COR-L47 (cell line): ENCODE measurements at regions not wholly inside any gene's neighbourhood (a gene's known extent, or its start where the extent isn't known, plus 50 kb on each side); places are given as distances from the start of the nearest gene placed in this dataset.
A peak's percentile ranks its signal among the peaks of the same experiment; 100 is the strongest.
"Not testable (repeated sequence)": the region's sequence is repeated elsewhere in the genome, so short reads cannot be mapped to it uniquely, and the experiment has no call there.

Experiments used
- DNase-seq: peaks from one replicate; lab custom pipeline; 2025; lab: John Stamatoyannopoulos, UW

DNA sequence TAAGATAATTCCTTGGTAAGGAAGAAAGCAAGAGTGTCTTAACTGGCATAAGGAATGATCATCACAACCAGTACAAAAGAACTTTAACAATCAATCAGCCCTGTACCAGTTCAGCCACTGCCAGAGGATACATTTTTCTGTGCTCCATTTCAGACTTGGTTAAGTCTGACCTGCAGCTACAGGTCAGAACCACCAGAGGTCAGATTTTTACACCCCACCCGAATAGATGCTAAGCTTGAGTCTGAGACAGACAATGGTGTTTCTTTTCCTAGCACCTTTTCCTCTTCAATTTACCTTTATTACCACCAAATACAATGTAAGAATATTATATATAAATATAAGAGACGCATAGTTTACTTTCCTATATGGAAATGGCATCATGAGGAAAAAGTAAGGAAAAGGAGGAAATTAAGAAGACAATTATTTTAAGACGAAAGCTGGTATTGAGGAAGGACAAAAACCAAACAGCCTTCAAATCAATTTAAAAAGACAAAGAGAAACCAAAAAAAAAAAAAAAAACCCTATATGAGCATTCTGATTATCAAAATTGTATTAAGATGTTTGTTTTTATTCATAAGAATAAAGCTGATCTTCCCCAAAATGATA lies 215.3 kb upstream of the TTC29 start:
- peak; percentile 29 for DNase-seq

DNA sequence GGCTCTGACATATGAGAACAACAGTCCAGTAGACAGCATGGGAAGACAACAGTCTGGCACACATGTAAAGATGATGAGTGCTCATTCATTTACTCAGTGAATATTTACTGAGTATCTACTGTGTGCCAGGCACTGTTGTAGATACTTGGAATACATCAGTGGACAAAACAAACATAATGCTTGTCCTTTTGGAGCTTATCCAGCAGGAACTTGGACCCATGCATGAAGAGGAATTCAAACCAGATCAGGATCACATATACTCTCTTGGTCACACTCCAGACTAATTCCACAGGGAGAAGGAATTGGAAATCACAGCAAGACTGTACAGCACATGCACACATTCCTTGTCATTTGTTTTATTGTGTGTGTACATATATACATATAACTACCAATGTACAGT lies 217.6 kb upstream of the TTC29 start:
- DNase-seq = no peak

DNA sequence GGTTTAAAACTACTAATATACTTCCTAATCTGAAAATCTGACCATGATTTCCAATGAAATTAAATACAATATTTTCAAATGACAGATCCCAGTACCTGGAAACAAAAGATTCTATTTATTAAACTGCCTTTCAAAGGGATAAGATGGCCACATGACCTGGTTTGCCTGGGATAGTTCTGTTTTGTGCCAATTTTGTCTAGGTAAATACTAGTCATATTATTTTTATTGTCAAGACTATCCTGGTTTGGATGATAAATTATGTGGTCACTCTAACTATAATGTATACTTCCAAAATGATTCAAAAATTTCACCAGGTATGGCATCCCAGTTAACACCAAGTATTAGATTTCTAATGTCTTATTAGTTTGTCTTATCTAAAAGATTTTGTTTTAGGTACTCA lies 222.5 kb upstream of the TTC29 start:
- DNase-seq = not testable (repeated sequence)

DNA sequence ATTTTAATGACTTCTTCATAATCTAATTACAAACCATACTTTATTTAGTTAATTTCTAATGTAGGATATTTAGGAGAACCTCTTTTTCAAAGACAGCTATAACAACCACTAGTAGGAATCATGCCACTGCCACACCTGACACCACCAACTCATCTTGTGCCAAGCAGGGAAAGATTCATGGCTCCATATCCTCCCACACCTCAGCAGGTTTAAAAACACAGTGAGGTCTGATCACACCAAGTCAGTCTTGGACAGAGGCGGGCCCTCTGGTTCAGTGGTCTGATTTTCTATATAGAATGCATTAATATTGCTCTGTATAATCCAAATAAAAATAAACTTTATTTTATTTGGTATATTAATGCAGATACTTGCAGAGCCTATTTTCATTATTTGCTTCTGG lies 227.7 kb upstream of the TTC29 start:
- DNase-seq = no peak

DNA sequence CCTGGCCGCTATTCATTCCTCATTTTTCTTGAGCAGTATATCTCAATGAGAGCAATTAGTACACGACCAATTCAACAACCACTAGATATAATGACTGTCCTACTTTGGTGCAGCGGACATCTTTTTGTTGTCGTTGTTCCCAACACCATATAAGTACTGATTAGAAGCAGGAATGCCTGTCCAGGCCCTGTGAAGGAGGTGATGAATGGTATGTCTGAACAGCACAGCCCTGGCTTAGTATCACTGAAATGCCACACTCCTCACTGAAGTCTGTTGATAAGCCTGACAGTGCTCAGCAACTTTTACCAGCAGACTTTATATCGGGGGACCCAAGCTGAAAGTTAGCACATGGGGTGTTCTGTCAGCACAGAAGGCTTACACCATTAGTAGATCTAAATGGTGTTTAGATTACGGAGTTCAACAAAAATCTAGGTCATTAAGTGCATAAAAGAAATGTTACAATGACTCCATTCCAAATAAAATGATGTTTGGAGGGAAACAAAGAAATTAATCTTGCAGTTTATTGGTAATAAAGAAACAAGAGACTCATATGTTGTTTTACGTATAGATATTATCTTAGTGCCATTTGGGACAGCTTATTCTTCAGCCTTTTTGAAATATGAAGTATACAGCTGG lies 228.3 kb upstream of the TTC29 start:
- DNase-seq = no peak

DNA sequence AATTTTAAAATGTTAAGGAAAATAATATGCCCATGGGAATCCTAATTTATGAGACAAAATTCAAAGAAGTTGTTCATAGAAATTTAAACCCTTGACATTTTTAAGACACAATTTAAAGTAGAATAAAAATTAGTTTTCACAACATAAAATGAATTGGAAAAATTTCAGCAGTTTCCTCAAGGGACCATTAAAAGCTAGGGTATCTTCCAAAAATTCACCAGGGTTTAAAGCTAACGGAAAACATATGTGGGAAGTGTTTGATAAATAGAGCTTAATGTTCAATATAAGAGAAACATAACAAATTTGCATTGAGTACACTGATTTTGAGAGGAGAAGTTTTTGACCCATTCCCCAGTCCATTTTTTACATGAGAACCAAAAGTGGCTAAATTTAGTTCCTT lies 228.9 kb upstream of the TTC29 start:
- DNase-seq = no peak

DNA sequence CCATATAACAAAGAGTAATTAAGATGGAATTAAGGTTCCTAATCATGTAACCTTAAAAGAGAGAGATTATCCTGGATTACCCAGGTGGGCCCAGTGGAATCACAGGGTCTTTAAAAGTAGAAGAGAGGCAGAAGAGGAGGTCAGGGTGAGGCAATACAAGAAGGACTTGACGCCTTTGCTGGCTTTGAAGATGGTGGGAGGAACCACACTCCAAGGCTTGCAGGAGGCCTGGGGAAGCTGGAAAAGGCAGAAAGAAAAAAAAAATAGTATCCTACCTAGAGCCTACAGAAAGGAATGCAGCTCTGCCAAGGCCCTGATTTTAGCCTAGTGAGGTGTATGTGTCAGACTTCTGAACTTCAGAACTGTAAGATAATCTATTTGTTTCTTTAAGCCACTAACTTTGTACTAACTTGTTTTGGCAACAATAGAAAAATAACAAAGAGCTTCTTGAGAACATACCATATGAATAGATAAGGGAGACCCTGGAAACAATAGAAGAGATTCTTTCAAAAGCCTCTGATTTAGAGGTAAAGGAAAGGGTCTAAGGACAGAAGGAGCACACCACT lies 229.9 kb upstream of the TTC29 start:
- no peak for DNase-seq

DNA sequence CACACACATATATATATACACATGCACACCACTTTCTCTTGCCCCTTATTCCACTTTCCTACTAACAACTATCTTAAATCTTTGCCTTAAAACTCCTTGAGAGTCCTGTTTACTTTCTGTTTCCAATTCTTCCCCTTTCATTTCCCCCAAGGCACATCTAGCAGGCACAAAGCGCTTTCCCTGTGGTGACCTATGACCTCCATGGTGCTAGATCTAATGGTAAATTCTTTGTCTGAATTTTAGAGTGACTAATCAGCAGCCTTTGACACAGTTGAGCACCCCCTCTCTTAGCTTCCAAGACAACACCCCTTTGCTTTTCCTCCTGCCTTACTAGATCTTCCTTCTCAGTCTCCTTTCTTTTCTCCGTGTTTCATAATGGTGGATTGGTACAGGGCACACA lies 236.4 kb upstream of the TTC29 start:
- DNase-seq = no peak

DNA sequence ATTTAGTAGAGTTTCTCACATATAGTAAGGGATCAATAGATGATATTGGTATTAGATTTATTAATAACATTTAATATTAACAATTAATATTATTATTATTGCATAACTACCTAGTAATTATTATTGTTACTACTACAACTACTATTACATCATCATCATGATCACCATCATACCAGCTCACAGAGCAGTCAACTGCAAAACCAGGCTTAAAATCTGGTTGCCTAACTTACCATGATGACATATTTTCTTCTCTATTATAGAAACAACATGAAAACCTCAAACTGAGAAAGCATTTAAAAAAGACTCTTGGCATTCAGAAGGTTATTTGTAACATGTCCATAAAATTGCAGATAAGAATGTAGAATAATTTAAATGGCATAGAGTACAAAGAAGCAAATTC lies 247.0 kb upstream of the TTC29 start:
- no peak for DNase-seq

DNA sequence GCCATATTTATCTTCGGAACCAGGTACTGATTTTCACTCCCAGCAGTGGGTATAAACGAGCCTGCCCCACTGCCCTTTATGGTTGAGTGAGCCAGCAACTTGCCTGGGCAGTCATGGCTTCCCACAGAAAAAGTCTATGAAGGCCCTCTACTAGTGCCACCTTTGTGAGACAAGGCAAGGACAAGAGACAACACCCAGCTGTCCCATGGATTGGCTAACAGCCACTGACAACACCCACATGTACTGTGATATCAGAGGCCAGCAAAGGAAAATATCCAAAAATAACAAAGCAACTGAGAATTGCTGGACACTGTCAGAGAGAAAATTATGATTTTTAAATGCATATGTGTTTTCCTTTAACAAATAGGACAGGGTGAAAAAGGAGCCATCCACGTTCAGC lies 248.4 kb upstream of the TTC29 start:
- no peak for DNase-seq

DNA sequence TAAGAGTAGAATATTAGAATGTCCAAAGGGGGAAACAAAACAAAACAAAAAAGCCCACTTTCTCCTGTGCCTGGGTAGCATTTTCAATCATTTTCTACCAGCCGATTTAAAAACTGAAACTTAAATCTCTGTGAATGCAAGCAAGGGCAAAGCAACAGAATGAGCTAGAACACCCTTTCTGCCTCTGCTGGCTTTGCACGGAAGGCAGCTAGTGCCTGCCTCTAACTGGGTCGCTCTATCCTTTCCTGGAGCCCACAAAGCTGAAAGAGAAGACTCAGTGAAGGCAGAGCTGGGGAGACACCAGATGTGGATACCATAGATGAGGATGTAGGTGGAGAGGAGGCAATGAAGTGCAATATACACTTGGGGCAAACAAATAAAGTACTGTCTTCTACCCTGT lies 248.9 kb upstream of the TTC29 start:
- no peak for DNase-seq

DNA sequence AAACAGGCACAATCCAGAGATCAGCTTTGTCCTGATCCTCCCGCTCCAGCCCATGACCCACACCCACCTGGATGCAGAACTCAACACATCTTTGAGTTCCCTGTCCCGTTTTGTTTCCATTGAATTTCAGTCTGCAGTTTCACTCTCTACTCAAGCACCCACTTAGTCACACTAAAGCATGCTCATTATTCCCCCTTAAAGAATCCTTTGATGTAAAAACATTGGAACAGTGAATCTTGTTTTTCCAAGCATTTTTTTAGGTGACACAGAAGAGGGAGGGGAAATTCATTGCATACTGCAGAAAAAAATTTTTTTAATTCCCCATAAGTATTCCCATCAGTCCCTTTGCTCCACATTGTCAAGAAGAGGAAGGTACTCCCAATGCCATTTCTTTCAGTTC lies 249.7 kb upstream of the TTC29 start:
- no peak for DNase-seq

DNA sequence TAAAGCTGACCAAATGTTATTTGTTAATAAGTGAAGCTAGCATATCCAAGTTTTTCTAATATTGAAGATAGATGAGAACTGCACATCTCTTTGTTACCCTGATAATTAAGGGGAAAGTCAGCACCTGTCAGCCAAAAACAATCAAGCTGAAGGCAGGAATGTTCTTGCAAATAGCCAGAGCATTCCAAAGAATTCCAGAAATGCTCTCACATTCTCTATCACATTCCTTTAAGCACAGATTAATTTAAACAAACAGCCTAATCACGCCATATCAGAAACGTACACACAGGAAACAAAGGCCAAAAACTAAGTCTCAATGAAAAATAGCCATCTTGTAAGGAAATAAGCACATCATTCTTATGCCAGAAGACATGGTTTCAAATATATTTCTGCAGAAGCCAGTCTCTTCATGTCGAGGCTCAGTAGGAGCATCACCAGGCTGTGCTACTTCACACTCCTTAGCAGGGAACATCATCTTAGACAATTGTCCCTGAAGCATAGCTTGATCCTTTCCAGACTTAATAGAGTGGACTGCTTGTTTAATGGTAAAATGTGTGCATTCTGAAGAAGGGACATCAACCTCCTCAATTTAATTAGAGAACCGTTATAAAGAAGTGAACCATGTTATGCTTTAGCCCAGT lies 252.9 kb upstream of the TTC29 start:
- DNase-seq = no peak

DNA sequence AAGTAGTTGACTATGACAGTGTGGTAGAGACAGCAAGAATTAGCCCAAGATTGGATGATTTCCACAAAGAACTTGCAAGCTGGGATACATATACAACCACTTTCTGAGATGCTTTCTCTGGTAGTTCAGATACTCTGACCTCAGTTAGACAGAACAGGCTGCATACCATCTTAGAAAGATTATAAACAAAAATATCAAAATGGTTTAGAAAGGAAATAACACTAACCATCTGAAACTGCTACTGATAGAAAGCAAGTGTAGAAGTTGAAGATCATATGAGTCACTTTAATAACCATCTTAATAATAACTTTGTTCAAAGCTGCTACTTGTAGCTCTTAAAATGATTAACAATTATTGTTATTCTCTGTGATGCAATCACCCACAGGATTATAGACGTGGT lies 255.4 kb upstream of the TTC29 start:
- DNase-seq = no peak

DNA sequence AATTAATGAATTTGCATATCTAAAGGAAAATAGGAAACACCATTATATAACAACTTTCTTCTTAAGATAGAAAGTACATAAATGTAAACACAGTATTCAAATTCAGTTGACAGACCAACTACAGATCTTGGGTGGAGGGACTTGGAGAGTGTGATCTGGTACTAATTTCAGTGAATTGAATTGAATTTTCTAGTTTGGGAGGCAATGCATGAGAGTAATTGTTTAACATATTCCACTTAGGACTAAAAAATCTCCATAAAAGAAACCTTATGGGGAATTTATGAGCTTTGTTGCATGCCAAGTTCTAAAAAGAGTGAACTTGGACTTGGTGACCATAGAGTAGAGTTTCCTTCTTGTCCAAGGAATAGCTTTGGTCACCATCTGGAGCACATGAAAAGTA lies 261.1 kb upstream of the TTC29 start:
- no peak for DNase-seq

DNA sequence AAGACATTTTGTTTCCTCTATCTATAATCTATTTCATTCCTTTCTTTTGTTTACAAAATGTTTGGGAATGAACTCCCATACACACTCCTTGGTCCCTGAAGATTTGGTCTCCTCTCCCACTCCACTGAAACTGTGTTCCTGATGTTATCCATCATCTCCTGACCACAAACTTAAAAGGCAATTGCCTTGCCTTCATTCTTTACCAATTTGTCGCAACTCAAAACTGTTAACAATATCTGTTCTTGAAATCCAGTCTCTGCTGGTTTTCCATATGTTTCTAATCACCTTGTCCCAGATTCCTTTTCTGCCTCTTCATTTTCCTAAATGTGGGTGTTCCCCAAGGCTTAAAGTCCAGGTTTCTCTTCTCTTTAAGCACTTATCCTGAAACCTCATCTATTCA lies 262.2 kb upstream of the TTC29 start:
- no peak for DNase-seq

DNA sequence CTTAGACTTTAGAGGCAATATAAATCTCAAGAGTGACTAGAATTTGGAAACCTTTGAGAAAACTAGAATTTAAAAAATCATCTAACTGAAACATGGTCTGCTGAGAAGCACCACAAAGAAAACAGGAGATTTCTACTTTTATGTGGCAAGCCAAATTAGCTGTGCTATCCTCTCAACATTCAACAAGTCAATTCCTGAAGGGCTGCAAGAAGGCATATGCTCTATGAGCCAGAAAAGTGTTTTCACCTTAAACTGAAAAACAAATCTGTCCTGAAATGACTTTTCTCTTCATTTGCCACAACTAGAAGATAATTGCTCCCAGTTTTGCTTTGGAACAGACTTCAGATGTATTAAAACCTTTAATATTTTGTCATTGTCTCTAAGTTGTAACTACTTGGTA lies 263.2 kb upstream of the EDNRA start:
- no peak for DNase-seq

DNA sequence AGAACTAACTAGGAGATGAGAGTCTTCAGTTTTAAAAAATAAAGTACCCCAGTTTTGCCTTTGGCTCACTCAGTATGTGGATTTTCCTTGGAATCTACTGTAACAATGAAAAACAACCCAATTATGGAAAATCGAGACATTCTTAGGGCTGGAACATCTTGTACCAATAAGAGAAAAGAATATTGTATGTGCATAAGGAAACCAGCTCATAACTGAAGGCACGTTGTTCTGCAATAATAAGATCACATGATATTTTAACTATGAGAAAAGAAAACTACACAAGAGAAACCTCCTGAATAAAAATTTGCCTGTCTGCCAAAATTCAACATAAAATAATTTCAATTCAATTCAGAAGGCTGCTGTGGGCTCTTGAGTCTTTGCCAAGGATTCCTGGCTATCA lies 261.8 kb upstream of the EDNRA start:
- no peak for DNase-seq

DNA sequence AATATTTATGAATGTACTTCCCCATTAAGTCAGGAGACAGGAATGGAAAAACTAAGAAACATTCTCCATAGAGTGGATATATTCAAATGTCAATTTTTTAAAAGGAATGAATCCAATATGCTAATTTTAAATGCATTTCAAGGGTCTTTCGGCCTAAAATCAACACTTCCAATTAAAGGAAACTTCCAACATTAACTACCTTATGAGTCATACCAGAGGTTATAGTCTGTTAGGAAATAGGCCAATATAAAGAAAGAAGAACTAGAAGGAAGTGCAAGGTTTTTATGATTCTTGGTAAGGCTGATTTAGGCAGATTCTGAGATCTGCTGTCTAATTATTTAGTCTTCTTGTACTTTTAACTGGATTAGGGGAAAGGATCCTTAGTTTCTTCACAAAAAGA lies 260.1 kb upstream of the EDNRA start:
- no peak for DNase-seq

DNA sequence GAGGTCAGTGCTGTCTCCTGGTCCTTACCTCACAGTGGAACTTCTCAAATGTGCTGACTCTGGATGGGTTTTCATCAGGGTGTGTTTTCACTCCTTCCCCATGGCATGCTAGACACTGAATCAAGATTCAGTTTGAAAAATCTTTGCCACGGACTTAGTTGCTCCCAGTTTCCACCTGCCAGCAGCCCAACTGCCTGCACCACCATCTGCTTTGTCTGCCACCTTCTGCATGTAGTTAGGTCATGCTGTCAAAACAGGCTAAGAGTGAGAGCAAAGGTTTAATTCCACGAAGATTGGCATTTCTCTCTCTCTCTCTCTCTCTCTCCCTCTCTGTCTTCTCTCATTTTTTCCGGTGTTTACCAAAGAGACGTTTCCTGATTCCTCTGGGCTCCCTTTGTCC lies 258.0 kb upstream of the EDNRA start:
- DNase-seq = no peak

DNA sequence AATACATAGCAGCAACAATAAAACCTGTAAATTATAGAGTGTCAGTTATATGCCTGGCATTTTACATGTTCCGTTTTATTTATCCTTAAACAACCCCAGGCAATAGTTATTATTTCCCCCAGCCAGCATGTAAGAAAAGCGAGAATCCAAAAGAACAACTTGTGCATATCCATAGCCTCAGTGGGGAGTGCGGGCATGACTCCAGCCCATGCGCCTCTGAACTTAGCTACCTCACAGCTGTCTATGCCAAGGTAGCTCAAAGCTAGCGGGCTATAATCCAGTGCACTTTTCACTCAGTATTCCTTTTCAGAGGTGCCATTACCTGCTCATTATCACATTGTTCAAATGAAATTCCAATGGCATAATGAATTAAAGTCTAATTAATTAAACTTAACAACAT lies 257.3 kb upstream of the EDNRA start:
- no peak for DNase-seq

DNA sequence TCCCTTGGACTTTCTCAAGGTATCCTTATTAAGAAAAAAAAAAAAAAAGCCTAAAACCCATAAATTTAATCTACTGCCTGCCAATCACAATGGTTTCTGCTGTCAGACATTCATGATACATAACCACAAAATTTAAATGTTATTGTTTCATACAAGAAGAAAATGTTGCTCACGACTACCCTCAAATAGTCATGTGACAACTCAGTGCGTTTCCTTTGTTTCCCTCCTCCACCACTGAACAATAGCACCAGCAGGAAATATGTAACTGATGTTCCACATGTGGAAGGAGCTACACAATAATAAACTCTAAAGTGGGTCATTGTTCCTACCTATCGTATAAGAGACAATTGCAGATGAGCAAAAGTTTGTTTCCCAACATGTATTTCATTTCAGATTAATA lies 244.1 kb upstream of the EDNRA start:
- no peak for DNase-seq

DNA sequence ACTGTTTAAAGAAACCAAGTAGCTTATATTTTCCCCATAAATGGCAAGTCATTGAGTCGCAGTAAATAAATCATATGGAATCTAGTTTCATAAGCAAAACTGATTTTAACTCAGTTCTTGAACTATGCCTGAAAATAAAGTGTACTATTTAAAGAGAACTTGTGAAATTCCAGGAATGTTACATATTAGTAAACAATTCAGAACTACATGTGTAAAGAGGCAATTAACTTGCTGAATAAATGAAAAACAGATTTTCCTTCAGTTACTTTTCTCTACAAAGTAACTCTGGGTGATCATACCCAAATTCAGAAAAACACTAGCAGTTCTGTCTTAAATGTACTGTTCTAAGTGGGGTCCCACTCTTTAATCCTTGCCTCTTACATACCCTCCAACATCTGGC lies 236.1 kb upstream of the EDNRA start:
- no peak for DNase-seq

DNA sequence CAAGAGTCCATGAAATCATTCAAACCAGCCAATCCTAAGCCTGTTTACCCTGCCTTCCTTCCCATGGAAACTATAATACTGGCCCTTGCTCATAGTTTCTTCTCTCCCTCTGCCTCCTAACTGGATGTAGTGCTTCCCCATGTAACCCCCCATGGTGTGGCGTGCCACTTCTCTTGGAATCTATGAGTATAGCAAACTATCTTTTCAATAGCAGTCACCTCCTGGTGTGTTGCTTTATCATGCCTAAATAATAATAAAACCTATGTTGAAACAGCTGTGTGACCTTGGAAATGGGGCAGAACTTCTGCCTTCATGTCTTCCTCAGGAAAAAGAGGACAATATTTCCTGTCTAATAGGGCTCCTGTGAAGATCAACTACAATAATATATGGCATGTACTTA lies 234.8 kb upstream of the EDNRA start:
- no peak for DNase-seq
